NCI-H526 (cell line): ENCODE measurements at regions not wholly inside any gene's neighbourhood (a gene's known extent, or its start where the extent isn't known, plus 50 kb on each side); places are given as distances from the start of the nearest gene placed in this dataset.
A peak's percentile ranks its signal among the peaks of the same experiment; 100 is the strongest.
"Not testable (repeated sequence)": the region's sequence is repeated elsewhere in the genome, so short reads cannot be mapped to it uniquely, and the experiment has no call there.

Source experiments
- DNase-seq, 2 experiments: peaks; one replicate each; lab custom pipeline; 2025; lab: John Stamatoyannopoulos, UW

GRCh38 chr9:6104406-6104805 lies 89.0 kb upstream of the RANBP6 start:
- not testable (repeated sequence) for DNase-seq

- DNase-seq = not testable (repeated sequence)
Observed at GRCh38 chr9:6103911-6104310, 88.5 kb upstream of the RANBP6 start.

- not testable (repeated sequence) for DNase-seq
Observed at GRCh38 chr9:6102336-6102987, 87.0 kb upstream of the RANBP6 start.

GRCh38 chr9:6101725-6102124 lies 86.3 kb upstream of the RANBP6 start:
- not testable (repeated sequence) for DNase-seq

- not testable (repeated sequence) for DNase-seq
Observed at GRCh38 chr9:6099346-6099745, 83.9 kb upstream of the RANBP6 start.

- DNase-seq = no peak
Observed at GRCh38 chr9:6098431-6098830, 83.0 kb upstream of the RANBP6 start.

- DNase-seq = no peak
Observed at GRCh38 chr9:6096821-6097220, 81.4 kb upstream of the RANBP6 start.

- DNase-seq = peak; percentile 77 to 90
Observed at GRCh38 chr9:6090277-6091210, 75.1 kb upstream of the RANBP6 start.

GRCh38 chr9:6089300-6089699 lies 73.9 kb upstream of the RANBP6 start:
- peak in 1 of 2 experiments; percentile 7 for DNase-seq

- DNase-seq = peak; percentile 22 to 68
Observed at GRCh38 chr9:6086006-6086655, 70.7 kb upstream of the RANBP6 start.

GRCh38 chr9:6080154-6080716 lies 64.8 kb upstream of the RANBP6 start:
- peak; percentile 87 to 94 for DNase-seq

GRCh38 chr9:6079386-6079785 lies 64.0 kb upstream of the RANBP6 start:
- peak; percentile 10 to 34 for DNase-seq

GRCh38 chr9:6078382-6079105 lies 63.1 kb upstream of the RANBP6 start:
- no peak for DNase-seq

GRCh38 chr9:6076851-6077250 lies 61.4 kb upstream of the RANBP6 start:
- no peak for DNase-seq

GRCh38 chr9:6073731-6074130 lies 58.3 kb upstream of the RANBP6 start:
- DNase-seq = no peak

GRCh38 chr9:6072865-6073264 lies 57.4 kb upstream of the RANBP6 start:
- DNase-seq = no peak

- no peak for DNase-seq
Observed at GRCh38 chr9:6072453-6072852, 57.0 kb upstream of the RANBP6 start.

- no peak for DNase-seq
Observed at GRCh38 chr9:6068983-6069382, 53.6 kb upstream of the RANBP6 start.

- no peak for DNase-seq
Observed at GRCh38 chr9:6067426-6067825, 52.0 kb upstream of the RANBP6 start.
